ENCODE measurements at regions not wholly inside any gene's neighbourhood (a gene's known extent, or its start where the extent isn't known, plus 50 kb on each side); places are given as distances from the start of the nearest gene placed in this dataset.

- H2AFZ ChIP-seq (ENCODE audit: low read length) = peak overlapping the region; percentile 52; the same call in 1 of the 2 replicates
- 83% methylated on average over 1 of the region's 1 CpG; no CpG with 5 or more reads in 1 of the 2 experiments for WGBS, 2 experiments (ENCODE audit: extremely low coverage in 1 of 2, insufficient coverage in 1 of 2, insufficient read length in 1 of 2, insufficient replicate concordance in 2 of 2, low coverage in 1 of 2, low lambda C conversion rate in 2 of 2, missing lambda C conversion rate in 1 of 2)
- H3K4me1 ChIP-seq (replicated peaks in 1 of 4; ENCODE audit: control insufficient read depth in 3 of 4, insufficient read depth in 4 of 4, low read length in 3 of 4) = no peaks in the 10 kb centered on the region
- TF ChIP-seq, protein P1, sequence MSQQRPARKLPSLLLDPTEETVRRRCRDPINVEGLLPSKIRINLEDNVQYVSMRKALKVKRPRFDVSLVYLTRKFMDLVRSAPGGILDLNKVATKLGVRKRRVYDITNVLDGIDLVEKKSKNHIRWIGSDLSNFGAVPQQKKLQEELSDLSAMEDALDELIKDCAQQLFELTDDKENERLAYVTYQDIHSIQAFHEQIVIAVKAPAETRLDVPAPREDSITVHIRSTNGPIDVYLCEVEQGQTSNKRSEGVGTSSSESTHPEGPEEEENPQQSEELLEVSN (IDR thresholded peaks at IDR 0.05) = no peak
- TF ChIP-seq SAP30 (IDR thresholded peaks at IDR 0.05; ENCODE audit: insufficient read depth, insufficient replicate concordance, low read length) (no peak), ZNF274 (IDR thresholded peaks at IDR 0.05; ENCODE audit: borderline replicate concordance, extremely low read depth, low read length) (no peak), ASH2L (IDR thresholded peaks at IDR 0.05; ENCODE audit: low read length) (no peak), EZH2 (IDR thresholded peaks at IDR 0.05; ENCODE audit: low read depth, low read length, severe bottlenecking) (no peak), POU5F1 (IDR thresholded peaks at IDR 0.05; ENCODE audit: low read depth, low read length) (no peak), TAF7 (optimal IDR thresholded peaks at IDR 0.05; ENCODE audit: borderline replicate concordance, low read depth, low read length) (no peak), RFX5 (IDR thresholded peaks at IDR 0.05; ENCODE audit: borderline replicate concordance, low read depth, low read length) (no peak), YY1 (IDR thresholded peaks at IDR 0.05; ENCODE audit: low read depth, low read length) (no peak), RNF2 (IDR thresholded peaks at IDR 0.05; ENCODE audit: borderline replicate concordance, low read depth, low read length, missing control alignments, poor library complexity, severe bottlenecking) (no peak)
- TF ChIP-seq, protein P2, sequence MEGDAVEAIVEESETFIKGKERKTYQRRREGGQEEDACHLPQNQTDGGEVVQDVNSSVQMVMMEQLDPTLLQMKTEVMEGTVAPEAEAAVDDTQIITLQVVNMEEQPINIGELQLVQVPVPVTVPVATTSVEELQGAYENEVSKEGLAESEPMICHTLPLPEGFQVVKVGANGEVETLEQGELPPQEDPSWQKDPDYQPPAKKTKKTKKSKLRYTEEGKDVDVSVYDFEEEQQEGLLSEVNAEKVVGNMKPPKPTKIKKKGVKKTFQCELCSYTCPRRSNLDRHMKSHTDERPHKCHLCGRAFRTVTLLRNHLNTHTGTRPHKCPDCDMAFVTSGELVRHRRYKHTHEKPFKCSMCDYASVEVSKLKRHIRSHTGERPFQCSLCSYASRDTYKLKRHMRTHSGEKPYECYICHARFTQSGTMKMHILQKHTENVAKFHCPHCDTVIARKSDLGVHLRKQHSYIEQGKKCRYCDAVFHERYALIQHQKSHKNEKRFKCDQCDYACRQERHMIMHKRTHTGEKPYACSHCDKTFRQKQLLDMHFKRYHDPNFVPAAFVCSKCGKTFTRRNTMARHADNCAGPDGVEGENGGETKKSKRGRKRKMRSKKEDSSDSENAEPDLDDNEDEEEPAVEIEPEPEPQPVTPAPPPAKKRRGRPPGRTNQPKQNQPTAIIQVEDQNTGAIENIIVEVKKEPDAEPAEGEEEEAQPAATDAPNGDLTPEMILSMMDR (IDR thresholded peaks at IDR 0.05; ENCODE audit: control extremely low read depth in 1 of 3, insufficient read depth in 1 of 3, low read depth in 1 of 3, low read length in 3 of 3) = no peak
These were observed 112.0 kb downstream of the QPCT start for GRCh38 chr2:37456479-37456878.

More at GRCh38 chr2:37456479-37456878, 112.0 kb downstream of the QPCT start:
- Histone ChIP-seq H3K27me3 (replicated peaks in 1 of 4; ENCODE audit: control insufficient read depth in 3 of 4, extremely low read depth in 1 of 4, insufficient read depth in 3 of 4, low read length in 3 of 4) (no peaks in the 10 kb centered on the region), H2BK12ac (ENCODE audit: low read depth, low read length) (no peak overlapping the region), H4K20me1 (replicated peaks in 1 of 2; ENCODE audit: control insufficient read depth in 1 of 2, insufficient read depth in 2 of 2, low read length in 2 of 2) (no peaks in the 10 kb centered on the region), H3K9ac (replicated peaks in 1 of 4; ENCODE audit: extremely low read depth in 1 of 4, low read depth in 3 of 4, low read length in 3 of 4) (no peak overlapping the region), H4K5ac (ENCODE audit: insufficient read length, low read depth, low read length) (no peak overlapping the region), H2BK5ac (ENCODE audit: low read depth, low read length) (no peak overlapping the region), H3K4me2 (ENCODE audit: insufficient read depth in 1 of 2, low read depth in 2 of 2, low read length in 2 of 2) (no peak overlapping the region), H3K79me2 (ENCODE audit: control insufficient read depth in 1 of 2, insufficient read depth in 2 of 2, low read length in 2 of 2) (no peaks in the 10 kb centered on the region), H3K23me2 (ENCODE audit: low read depth, low read length) (no peaks in the 10 kb centered on the region), H3K56ac (replicated peaks; ENCODE audit: insufficient read length, low read depth, low read length) (no peak overlapping the region), H3K4me3 (ENCODE audit: extremely low read depth in 1 of 4, insufficient read depth in 2 of 4, low read depth in 3 of 4, low read length in 4 of 4) (no peak overlapping the region), H4K91ac (replicated peaks; ENCODE audit: insufficient read length, low read length) (no peak overlapping the region), H3K14ac (ENCODE audit: insufficient read length) (no peak overlapping the region), H4K8ac (ENCODE audit: extremely low read depth, insufficient read depth, low read length) (peak overlapping the region; percentile 8; the same call in 1 of the 2 replicates), H3K4ac (replicated peaks; ENCODE audit: insufficient read length, low read depth, low read length) (no peak overlapping the region), H3K18ac (ENCODE audit: extremely low read depth, low read length) (no peak overlapping the region), H3K36me3 (ENCODE audit: control insufficient read depth in 2 of 4, insufficient read depth in 4 of 4, low read length in 3 of 4) (no peaks in the 10 kb centered on the region), H2BK15ac (ENCODE audit: low read length) (no peak overlapping the region), H3K23ac (ENCODE audit: insufficient read length) (no peak overlapping the region), H3K79me1 (ENCODE audit: low read depth, low read length) (no peaks in the 10 kb centered on the region), H2BK120ac (replicated peaks; ENCODE audit: low read depth, low read length) (no peak overlapping the region), H2AK5ac (ENCODE audit: low read depth, low read length) (no peak overlapping the region), H3K9me3 (ENCODE audit: insufficient read depth in 2 of 2, low read depth in 1 of 2, low read length in 1 of 2) (no peaks in the 10 kb centered on the region), H3K27ac (ENCODE audit: low read depth, low read length) (no peak overlapping the region), H2BK20ac (ENCODE audit: low read length) (no peak overlapping the region)
- POLR2A ChIA-PET (ENCODE audit: partially characterized antibody) = no interaction called here
- CTCF ChIA-PET (ENCODE audit: partially characterized antibody) = interaction anchor here (0.8 to 0.9 kb wide), 2 partner anchors 18 to 354 kb away, joined by 3 to 4 read pairs; no protein-coding TSS in a partner anchor
- no peak for DNase-seq (ENCODE audit: low read depth in 1 of 2, low spot score in 2 of 2)
- no peak for FAIRE-seq

Data from H1 (cell line).